Activated T-cell treated with anti-CD3 and anti-CD28 coated beads, Interleukin-2, amount 50 U/mL, for 72 hours (primary cell): ENCODE measurements at regions not wholly inside any gene's neighbourhood (a gene's known extent, or its start where the extent isn't known, plus 50 kb on each side); places are given as distances from the start of the nearest gene placed in this dataset.
"Not testable (repeated sequence)": the region's sequence is repeated elsewhere in the genome, so short reads cannot be mapped to it uniquely, and the experiment has no call there.

Experiments
- ATAC-seq, 2 donors: fragments of 150-1000 bp; cut with Tn5 transposase; replicated peaks in 1 of 2; 2 replicates each; pipeline ENCODE4 v1.10.0; 2021; ENCODE audit warnings: moderate library complexity in 2 of 2, mild to moderate bottlenecking in 1 of 2
- DNase-seq, 2 donors: peaks; one replicate each; pipeline ENCODE4 v3.0.0; 2021 to 2022; ENCODE audit warnings: mixed read lengths in 1 of 2
- H3K27ac Mint-ChIP-seq: one replicate; pipeline ENCODE4 v1.8.0; 2022; ENCODE audit warnings: mild to moderate bottlenecking, moderate library complexity, mixed read lengths
- H3K27me3 Mint-ChIP-seq: one replicate; pipeline ENCODE4 v1.8.0; 2022; ENCODE audit warnings: low read depth, mixed read lengths
- H3K36me3 Mint-ChIP-seq, 2 donors: one replicate each; pipeline ENCODE4 v1.8.0; 2022; ENCODE audit warnings: mixed read lengths in 2 of 2, mild to moderate bottlenecking in 1 of 2; ENCODE audit not compliant: insufficient read depth in 2 of 2
- H3K4me1 Mint-ChIP-seq: one replicate; pipeline ENCODE4 v1.8.0; 2022; ENCODE audit warnings: low read depth, mixed read lengths
- H3K4me3 Mint-ChIP-seq, 2 donors: one replicate each; pipeline ENCODE4 v1.8.0; 2022; ENCODE audit warnings: mild to moderate bottlenecking in 2 of 2, mixed read lengths in 2 of 2, moderate library complexity in 2 of 2
- H3K9me3 Mint-ChIP-seq, 2 donors: one replicate each; pipeline ENCODE4 v1.8.0; 2022; ENCODE audit warnings: mixed read lengths in 2 of 2

- Mint-ChIP-seq H3K4me3 (no peak overlapping the region), H3K27me3 (no peaks in the 10 kb centered on the region), H3K9me3 (peaks cover 6 to 14% of the 10 kb centered on the region in 2 donors), H3K36me3 (no peaks in the 10 kb centered on the region), H3K27ac (no peak overlapping the region), H3K4me1 (no peaks in the 10 kb centered on the region)
- no peak for DNase-seq
- ATAC-seq: no peak
Measured at GRCh38 chr9:25808554-25808953, 130.3 kb upstream of the TUSC1 start.

GRCh38 chr9:25804856-25805255, 126.6 kb upstream of the TUSC1 start:
- H3K27me3 Mint-ChIP-seq: no peaks in the 10 kb centered on the region
- DNase-seq: no peak
- H3K36me3 Mint-ChIP-seq: no peaks in the 10 kb centered on the region
- H3K4me3 Mint-ChIP-seq: no peak overlapping the region
- H3K4me1 Mint-ChIP-seq: no peaks in the 10 kb centered on the region
- no peak overlapping the region for H3K27ac Mint-ChIP-seq
- ATAC-seq: no peak
- peaks cover 8 to 14% of the 10 kb centered on the region in 2 donors for H3K9me3 Mint-ChIP-seq

- H3K27me3 Mint-ChIP-seq, H3K4me1 Mint-ChIP-seq, H3K36me3 Mint-ChIP-seq, ATAC-seq, H3K27ac Mint-ChIP-seq, H3K4me3 Mint-ChIP-seq, DNase-seq: not testable (repeated sequence)
- peaks cover 9 to 12% of the 10 kb centered on the region in 2 donors for H3K9me3 Mint-ChIP-seq
Measured at GRCh38 chr9:25801989-25802388, 123.7 kb upstream of the TUSC1 start.

GRCh38 chr9:25773805-25774204, 95.6 kb upstream of the TUSC1 start:
- DNase-seq: no peak
- H3K36me3 Mint-ChIP-seq: no peaks in the 10 kb centered on the region
- peaks cover 9 to 10% of the 10 kb centered on the region in 2 donors for H3K9me3 Mint-ChIP-seq

GRCh38 chr9:25755951-25756350, 77.7 kb upstream of the TUSC1 start:
- H3K4me1 Mint-ChIP-seq: no peaks in the 10 kb centered on the region
- no peaks in the 10 kb centered on the region for H3K27me3 Mint-ChIP-seq
- no peak for DNase-seq
- no peak for ATAC-seq
- H3K9me3 Mint-ChIP-seq: peaks cover 13 to 17% of the 10 kb centered on the region in 2 donors
- no peaks in the 10 kb centered on the region for H3K36me3 Mint-ChIP-seq
- H3K27ac Mint-ChIP-seq: no peak overlapping the region
- H3K4me3 Mint-ChIP-seq: no peak overlapping the region

More at GRCh38 chr9:25773805-25774204, 95.6 kb upstream of the TUSC1 start:
- H3K4me3 Mint-ChIP-seq: no peak overlapping the region
- H3K27ac Mint-ChIP-seq: no peak overlapping the region
- H3K27me3 Mint-ChIP-seq: no peaks in the 10 kb centered on the region
- no peak for ATAC-seq
- no peaks in the 10 kb centered on the region for H3K4me1 Mint-ChIP-seq

- no peaks in the 10 kb centered on the region for H3K4me1 Mint-ChIP-seq
- H3K9me3 Mint-ChIP-seq: peaks cover 5 to 16% of the 10 kb centered on the region in 2 donors
- no peaks in the 10 kb centered on the region for H3K36me3 Mint-ChIP-seq
- no peak overlapping the region for H3K4me3 Mint-ChIP-seq
- no peak for DNase-seq
- no peaks in the 10 kb centered on the region for H3K27me3 Mint-ChIP-seq
- ATAC-seq: no peak
- H3K27ac Mint-ChIP-seq: no peak overlapping the region
Measured at GRCh38 chr9:25752398-25752797, 74.2 kb upstream of the TUSC1 start.

GRCh38 chr9:25742256-25742655, 64.0 kb upstream of the TUSC1 start:
- Mint-ChIP-seq H3K36me3 (no peaks in the 10 kb centered on the region), H3K9me3 (peaks cover 5 to 6% of the 10 kb centered on the region in 2 donors), H3K27ac (no peak overlapping the region), H3K27me3 (no peaks in the 10 kb centered on the region), H3K4me3 (no peak overlapping the region), H3K4me1 (no peaks in the 10 kb centered on the region)
- DNase-seq (no peak), ATAC-seq (no peak)

- no peaks in the 10 kb centered on the region for H3K27me3 Mint-ChIP-seq
- H3K36me3 Mint-ChIP-seq: peaks cover 0 to 6% of the 10 kb centered on the region in 2 donors
- DNase-seq: no peak
- H3K4me1 Mint-ChIP-seq: no peaks in the 10 kb centered on the region
- H3K4me3 Mint-ChIP-seq: no peak overlapping the region
- H3K27ac Mint-ChIP-seq: no peak overlapping the region
- H3K9me3 Mint-ChIP-seq: peaks cover 4 to 9% of the 10 kb centered on the region in 2 donors
- no peak for ATAC-seq
Measured at GRCh38 chr9:25733336-25733982, 55.2 kb upstream of the TUSC1 start.

- ATAC-seq, H3K36me3 Mint-ChIP-seq, H3K4me1 Mint-ChIP-seq, H3K27ac Mint-ChIP-seq, H3K4me3 Mint-ChIP-seq, DNase-seq, H3K27me3 Mint-ChIP-seq: not testable (repeated sequence)
- H3K9me3 Mint-ChIP-seq: peaks cover 4 to 11% of the 10 kb centered on the region in 2 donors
Measured at GRCh38 chr9:25731895-25732794, 53.9 kb upstream of the TUSC1 start.
